Adrenal gland (tissue), 5 donors: ENCODE measurements at regions not wholly inside any gene's neighbourhood (a gene's known extent, or its start where the extent isn't known, plus 50 kb on each side); places are given as distances from the start of the nearest gene placed in this dataset.

Experiments
- CTCF ChIP-seq, 6 experiments: fragments of 450-650 bp in 4 of 6; fragments of 200-600 bp in 2 of 6; sonication (generic) in 1 of 6; IDR thresholded peaks; 1 replicate in 5 of 6; 2 replicates in 1 of 6; pipeline versions ENCODE4 v1.5.1 to v1.8.0; 2016 to 2021; ENCODE audit warnings: antibody characterized with exemption in 6 of 6, mild to moderate bottlenecking in 2 of 6, moderate library complexity in 1 of 6
- POLR2A ChIP-seq, 2 donors: fragments of 450-650 bp; IDR thresholded peaks; one replicate each; pipeline ENCODE4 v1.6.1; 2017; ENCODE audit warnings: antibody characterized with exemption in 2 of 2, mild to moderate bottlenecking in 2 of 2, moderate library complexity in 1 of 2
- donor health status: DM: no; HTN: no; CAD: no.

GRCh38 chr3:106482451-106482850, 613.6 kb upstream of the CBLB start:
- no peak for TF ChIP-seq POLR2A (IDR thresholded peaks at IDR 0.05)
- TF ChIP-seq CTCF (IDR thresholded peaks at IDR 0.05), result no peak
